ENCODE measurements at regions not wholly inside any gene's neighbourhood (a gene's known extent, or its start where the extent isn't known, plus 50 kb on each side); places are given as distances from the start of the nearest gene placed in this dataset.

DNA sequence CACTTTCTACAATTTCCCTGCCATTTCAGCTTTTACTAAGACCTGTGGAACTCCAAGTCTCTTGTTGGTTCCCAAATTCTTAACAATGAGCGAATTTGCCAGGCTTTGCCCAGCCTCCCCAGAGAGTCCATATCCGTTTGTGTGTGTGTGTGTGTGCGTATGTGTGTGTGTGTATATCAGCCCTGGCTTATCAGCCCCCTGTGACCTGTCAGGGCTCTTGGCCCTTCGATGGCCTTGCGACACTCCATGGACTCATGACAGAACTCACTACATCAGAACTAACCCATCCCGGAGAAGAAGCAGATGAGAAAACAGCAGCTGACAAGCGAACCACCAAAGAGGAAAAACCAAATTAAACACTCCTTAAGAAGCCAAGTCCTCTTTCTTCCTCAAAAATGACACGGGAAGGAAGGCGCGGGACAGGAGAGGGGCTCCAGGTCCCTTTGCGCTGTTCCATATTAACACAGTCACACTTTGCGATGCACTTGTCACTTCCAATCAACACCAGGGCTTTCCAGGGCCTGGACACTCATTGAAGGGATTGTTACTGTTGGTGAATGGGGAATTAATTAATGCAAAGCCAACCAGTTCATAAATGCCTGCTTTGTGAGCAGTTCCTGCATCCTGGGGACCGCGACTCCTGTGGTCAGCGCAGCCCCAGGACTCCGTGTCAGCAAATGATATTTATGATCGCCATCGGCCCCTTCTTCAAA, 524.0 kb downstream of the CD83 start:
- Histone ChIP-seq H3K4me3 (no peak overlapping the region), H3K36me3 (ENCODE audit: insufficient read depth in 1 of 2, low read depth in 1 of 2) (no peaks in the 10 kb centered on the region), H3K9me3 (no peaks in the 10 kb centered on the region), H3K27me3 (ENCODE audit: insufficient read depth in 3 of 3, low read length in 2 of 3) (no peaks in the 10 kb centered on the region), H3K4me1 (peaks cover 38% of the 10 kb centered on the region), H3K27ac (peak overlapping the region; percentile 91)
- DNase-seq (no peak), ATAC-seq (peak in 2 of 4 donors; percentile 19 to 36)
- WGBS, 3 donors, result 68 to 77% (median 73%) methylated on average over 18 of the region's 18 CpGs
- TF ChIP-seq, protein P1, sequence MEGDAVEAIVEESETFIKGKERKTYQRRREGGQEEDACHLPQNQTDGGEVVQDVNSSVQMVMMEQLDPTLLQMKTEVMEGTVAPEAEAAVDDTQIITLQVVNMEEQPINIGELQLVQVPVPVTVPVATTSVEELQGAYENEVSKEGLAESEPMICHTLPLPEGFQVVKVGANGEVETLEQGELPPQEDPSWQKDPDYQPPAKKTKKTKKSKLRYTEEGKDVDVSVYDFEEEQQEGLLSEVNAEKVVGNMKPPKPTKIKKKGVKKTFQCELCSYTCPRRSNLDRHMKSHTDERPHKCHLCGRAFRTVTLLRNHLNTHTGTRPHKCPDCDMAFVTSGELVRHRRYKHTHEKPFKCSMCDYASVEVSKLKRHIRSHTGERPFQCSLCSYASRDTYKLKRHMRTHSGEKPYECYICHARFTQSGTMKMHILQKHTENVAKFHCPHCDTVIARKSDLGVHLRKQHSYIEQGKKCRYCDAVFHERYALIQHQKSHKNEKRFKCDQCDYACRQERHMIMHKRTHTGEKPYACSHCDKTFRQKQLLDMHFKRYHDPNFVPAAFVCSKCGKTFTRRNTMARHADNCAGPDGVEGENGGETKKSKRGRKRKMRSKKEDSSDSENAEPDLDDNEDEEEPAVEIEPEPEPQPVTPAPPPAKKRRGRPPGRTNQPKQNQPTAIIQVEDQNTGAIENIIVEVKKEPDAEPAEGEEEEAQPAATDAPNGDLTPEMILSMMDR (IDR thresholded peaks at IDR 0.05), result no peak
- intact Hi-C loops (cut with DNase I), result no loop called here

DNA sequence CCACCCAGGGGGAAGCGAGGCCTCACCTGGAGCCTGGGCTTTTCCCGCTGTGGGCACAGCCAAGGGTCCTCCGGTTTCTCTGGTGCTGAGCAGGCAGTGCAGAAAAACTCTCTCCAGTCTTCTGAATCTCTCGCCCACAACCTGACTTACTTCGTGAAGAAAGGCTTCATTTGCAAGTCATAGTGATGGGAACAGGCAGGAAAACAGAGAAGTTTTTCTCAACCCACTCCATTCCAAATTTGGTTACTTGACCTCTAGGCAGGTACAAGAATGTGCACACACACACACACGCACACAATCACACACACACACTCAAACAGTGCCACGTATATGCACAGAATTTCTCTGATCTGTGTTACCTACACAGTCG, 524.5 kb downstream of the CD83 start:
- no peak overlapping the region for H3K27ac ChIP-seq

DNA sequence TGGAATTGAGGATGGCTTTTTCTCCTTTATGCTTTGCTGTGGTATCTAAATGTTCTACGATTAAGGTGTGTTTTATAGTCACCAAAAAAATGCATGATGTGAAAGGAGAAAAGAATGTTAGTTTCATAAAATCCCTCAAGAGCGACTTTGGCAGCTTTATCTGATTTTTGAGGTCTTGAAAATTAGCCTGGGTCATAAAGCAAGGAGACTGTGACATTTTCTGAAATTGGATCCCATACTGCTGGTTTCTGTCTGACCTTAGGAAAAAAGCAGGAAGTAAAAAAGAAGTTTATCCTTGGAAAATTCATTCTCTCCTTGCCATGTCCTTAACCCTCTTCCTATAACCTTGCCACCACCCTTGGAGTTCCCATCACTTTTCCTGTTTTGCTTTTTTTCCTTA, 525.3 kb downstream of the CD83 start:
- DNase-seq, result no peak
- no peaks in the 10 kb centered on the region for H3K36me3 ChIP-seq (ENCODE audit: insufficient read depth in 1 of 2, low read depth in 1 of 2)
- WGBS, 3 donors, result 93 to 94% (median 93%) methylated on average over 2 of the region's 2 CpGs
- H3K27me3 ChIP-seq (ENCODE audit: insufficient read depth in 3 of 3, low read length in 2 of 3), result no peaks in the 10 kb centered on the region
- no peaks in the 10 kb centered on the region for H3K9me3 ChIP-seq
- TF ChIP-seq, protein P1 (IDR thresholded peaks at IDR 0.05), result no peak
- peaks cover 35% of the 10 kb centered on the region for H3K4me1 ChIP-seq
- no peak overlapping the region for H3K27ac ChIP-seq
- ATAC-seq, result no peak
- H3K4me3 ChIP-seq, result no peak overlapping the region
- intact Hi-C loops (cut with DNase I), result no loop called here

More for the DNA sequence above, 524.5 kb downstream of the CD83 start:
- Histone ChIP-seq H3K36me3 (ENCODE audit: insufficient read depth in 1 of 2, low read depth in 1 of 2) (no peaks in the 10 kb centered on the region), H3K27me3 (ENCODE audit: insufficient read depth in 3 of 3, low read length in 2 of 3) (no peaks in the 10 kb centered on the region), H3K4me3 (no peak overlapping the region), H3K4me1 (peaks cover 38% of the 10 kb centered on the region), H3K9me3 (no peaks in the 10 kb centered on the region)
- intact Hi-C loops (cut with DNase I), result no loop called here
- 93 to 97% (median 94%) methylated on average over 8 of the region's 8 CpGs for WGBS, 3 donors
- TF ChIP-seq, protein P1 (IDR thresholded peaks at IDR 0.05), result no peak
- no peak for DNase-seq
- ATAC-seq, result no peak

DNA sequence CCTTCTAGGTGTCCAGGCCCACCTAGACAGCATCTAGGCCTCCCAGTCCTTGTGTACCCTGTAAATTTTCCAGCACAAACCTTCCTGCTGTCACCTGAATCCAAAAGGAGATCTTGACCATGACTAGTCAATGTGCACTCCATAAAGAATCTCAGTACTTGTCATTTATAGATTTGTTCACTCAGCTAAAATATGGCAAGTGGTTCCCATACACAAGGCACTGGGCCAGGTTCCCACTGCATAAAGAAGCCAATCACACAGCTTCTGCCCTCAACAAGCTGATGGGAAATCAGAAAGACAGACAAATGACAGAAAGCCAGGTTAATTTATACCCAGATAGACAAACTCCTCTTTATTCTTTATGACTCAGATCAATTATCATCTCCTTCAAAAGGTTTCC, 526.8 kb downstream of the CD83 start:
- H3K4me1 ChIP-seq, result peaks cover 26% of the 10 kb centered on the region
- no peaks in the 10 kb centered on the region for H3K9me3 ChIP-seq
- TF ChIP-seq, protein P1 (IDR thresholded peaks at IDR 0.05), result no peak
- intact Hi-C loops (cut with DNase I), result no loop called here
- no peaks in the 10 kb centered on the region for H3K36me3 ChIP-seq (ENCODE audit: insufficient read depth in 1 of 2, low read depth in 1 of 2)
- H3K27me3 ChIP-seq (ENCODE audit: insufficient read depth in 3 of 3, low read length in 2 of 3), result no peaks in the 10 kb centered on the region
- ATAC-seq (no peak), DNase-seq (no peak)
- no peak overlapping the region for H3K4me3 ChIP-seq
- no peak overlapping the region for H3K27ac ChIP-seq

DNA sequence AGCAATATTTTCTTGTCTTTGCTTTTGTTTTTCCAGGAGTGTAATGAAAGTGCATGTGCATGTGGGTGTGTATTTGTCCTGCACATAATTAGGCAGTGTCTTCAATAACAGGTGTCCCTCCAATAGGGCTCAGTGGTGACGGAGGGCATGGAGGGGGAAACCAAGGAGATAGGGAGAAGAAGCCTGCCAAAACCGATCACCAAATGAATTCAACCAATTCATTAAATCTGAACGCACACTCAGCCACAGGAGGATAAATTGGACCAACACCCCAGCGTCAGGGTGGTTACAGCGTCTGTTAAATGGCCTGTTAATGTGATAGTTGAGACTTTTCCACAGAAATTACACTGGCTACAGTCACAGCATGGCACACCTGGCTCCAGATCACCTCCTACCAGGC, 527.6 kb downstream of the CD83 start:
- intact Hi-C loops (cut with DNase I), result no loop called here
- TF ChIP-seq, protein P1 (IDR thresholded peaks at IDR 0.05), result no peak
- DNase-seq (no peak), ATAC-seq (no peak)
- Histone ChIP-seq H3K9me3 (no peaks in the 10 kb centered on the region), H3K4me1 (peaks cover 17% of the 10 kb centered on the region), H3K27me3 (ENCODE audit: insufficient read depth in 3 of 3, low read length in 2 of 3) (no peaks in the 10 kb centered on the region), H3K4me3 (no peak overlapping the region), H3K27ac (no peak overlapping the region), H3K36me3 (ENCODE audit: insufficient read depth in 1 of 2, low read depth in 1 of 2) (no peaks in the 10 kb centered on the region)
- 86 to 92% (median 91%) methylated on average over 5 of the region's 5 CpGs for WGBS, 3 donors
